ENCODE measurements at regions not wholly inside any gene's neighbourhood (a gene's known extent, or its start where the extent isn't known, plus 50 kb on each side); places are given as distances from the start of the nearest gene placed in this dataset.

- H3K4me3 ChIP-seq, result no peak overlapping the region
- no peak overlapping the region for H3K27ac ChIP-seq
- no peak for DNase-seq (ENCODE audit: low spot score in 2 of 2)
- H3K4me1 ChIP-seq, result no peaks in the 10 kb centered on the region
- no peaks in the 10 kb centered on the region for H3K27me3 ChIP-seq
- H3K9me3 ChIP-seq, result no peaks in the 10 kb centered on the region
- TF ChIP-seq POLR2A (IDR thresholded peaks at IDR 0.05), result no peak
- no peak for TF ChIP-seq CTCF (IDR thresholded peaks at IDR 0.05)
- TF ChIP-seq EP300 (IDR thresholded peaks at IDR 0.05), result no peak
- H3K36me3 ChIP-seq, result no peaks in the 10 kb centered on the region
- WGBS, 2 donors, result 55 to 69% methylated on average over 1 of the region's 1 CpG
Measured at GRCh38 chr18:50453014-50453680, 78.3 kb downstream of the SKA1 start.

- Histone ChIP-seq H3K9me3 (no peaks in the 10 kb centered on the region), H3K4me1 (no peaks in the 10 kb centered on the region), H3K27me3 (no peaks in the 10 kb centered on the region), H3K4me3 (no peak overlapping the region), H3K36me3 (no peaks in the 10 kb centered on the region), H3K27ac (no peak overlapping the region)
- 70 to 86% methylated on average over 4 of the region's 4 CpGs for WGBS, 2 donors
- DNase-seq (ENCODE audit: low spot score in 2 of 2), result no peak
- TF ChIP-seq POLR2A (IDR thresholded peaks at IDR 0.05) (no peak), CTCF (IDR thresholded peaks at IDR 0.05) (no peak), EP300 (IDR thresholded peaks at IDR 0.05) (no peak)
Measured at GRCh38 chr18:50453732-50454131, 78.9 kb downstream of the SKA1 start.

GRCh38 chr18:50454387-50454988, 79.6 kb downstream of the SKA1 start:
- Histone ChIP-seq H3K4me1 (no peaks in the 10 kb centered on the region), H3K27ac (no peak overlapping the region), H3K4me3 (no peak overlapping the region), H3K9me3 (no peaks in the 10 kb centered on the region), H3K27me3 (no peaks in the 10 kb centered on the region), H3K36me3 (no peaks in the 10 kb centered on the region)
- TF ChIP-seq EP300 (IDR thresholded peaks at IDR 0.05) (no peak), CTCF (IDR thresholded peaks at IDR 0.05) (no peak), POLR2A (IDR thresholded peaks at IDR 0.05) (no peak)
- 71 to 75% methylated on average over 10 of the region's 10 CpGs for WGBS, 2 donors
- no peak for DNase-seq (ENCODE audit: low spot score in 2 of 2)

GRCh38 chr18:50456285-50456684, 81.4 kb downstream of the SKA1 start:
- WGBS, 2 donors, result 76 to 80% methylated on average over 4 of the region's 4 CpGs

More at GRCh38 chr18:50456285-50456684, 81.4 kb downstream of the SKA1 start:
- Histone ChIP-seq H3K27ac (no peak overlapping the region), H3K36me3 (no peaks in the 10 kb centered on the region), H3K4me3 (no peak overlapping the region), H3K27me3 (no peaks in the 10 kb centered on the region), H3K9me3 (no peaks in the 10 kb centered on the region), H3K4me1 (no peaks in the 10 kb centered on the region)
- TF ChIP-seq POLR2A (IDR thresholded peaks at IDR 0.05), result no peak
- no peak for TF ChIP-seq EP300 (IDR thresholded peaks at IDR 0.05)
- no peak for TF ChIP-seq CTCF (IDR thresholded peaks at IDR 0.05)
- DNase-seq (ENCODE audit: low spot score in 2 of 2), result no peak

Measured in tibial nerve (tissue), 4 donors.